HG02623 (cell line): ENCODE measurements at regions not wholly inside any gene's neighbourhood (a gene's known extent, or its start where the extent isn't known, plus 50 kb on each side); places are given as distances from the start of the nearest gene placed in this dataset.

Experiments used
- ATAC-seq: cut with Tn5 transposase; IDR thresholded peaks from one replicate; pipeline ENCODE4 v1.9.1; 2021; ENCODE audit warnings: moderate library complexity; ENCODE audit not compliant: unreplicated experiment

DNA sequence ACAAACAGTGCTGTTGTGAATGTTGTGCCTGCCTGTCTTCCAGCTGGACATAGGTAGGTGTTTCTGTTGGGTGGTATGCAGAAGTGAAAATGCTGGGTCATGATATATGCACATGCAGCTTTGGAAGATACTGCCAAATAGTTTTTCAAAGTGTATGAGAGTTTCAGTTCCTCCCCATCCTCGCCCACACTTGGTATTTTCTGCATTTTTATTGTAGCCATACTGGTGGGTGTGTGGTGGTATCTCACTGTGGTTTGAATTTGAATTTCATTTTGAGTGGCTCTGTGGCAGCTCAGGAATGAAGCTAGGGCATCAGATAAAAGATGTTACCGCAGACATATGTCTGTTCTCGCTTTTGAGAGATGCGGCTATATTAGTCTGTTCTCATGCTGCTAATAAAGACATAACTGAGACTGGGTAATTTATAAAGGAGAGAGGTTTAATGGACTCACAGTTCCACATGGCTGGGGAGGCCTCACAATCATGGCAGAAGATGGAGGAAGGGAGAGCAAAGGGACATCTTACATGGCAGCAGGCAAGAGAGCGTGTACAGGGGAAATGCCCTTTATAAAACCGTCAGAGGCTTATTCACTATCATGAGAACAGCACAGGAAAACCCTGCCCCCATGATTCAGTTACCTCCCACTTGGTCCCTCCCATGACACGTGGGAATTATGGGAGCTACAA lies 183.1 kb downstream of the CAND1 start:
- peak; percentile 59 for ATAC-seq

DNA sequence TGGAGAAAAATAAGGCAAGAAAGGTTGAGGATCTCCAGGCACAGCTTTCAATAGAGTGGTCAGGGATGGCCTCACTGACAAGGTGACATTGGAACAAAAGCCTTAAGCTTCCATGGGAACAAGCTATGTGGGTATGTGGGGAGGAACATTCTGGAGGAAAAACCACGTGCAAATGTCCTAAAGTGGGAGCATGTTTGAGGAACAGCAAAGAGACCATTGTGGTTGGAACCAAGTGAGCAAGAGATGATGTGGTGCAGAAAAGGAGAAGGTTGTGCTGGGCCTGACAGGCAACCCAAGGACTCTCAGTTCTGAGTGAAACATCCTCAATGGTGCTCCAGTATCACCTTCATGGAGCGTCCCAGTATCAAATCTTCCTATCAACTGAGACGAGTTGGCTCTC lies 184.0 kb downstream of the CAND1 start:
- no peak for ATAC-seq

DNA sequence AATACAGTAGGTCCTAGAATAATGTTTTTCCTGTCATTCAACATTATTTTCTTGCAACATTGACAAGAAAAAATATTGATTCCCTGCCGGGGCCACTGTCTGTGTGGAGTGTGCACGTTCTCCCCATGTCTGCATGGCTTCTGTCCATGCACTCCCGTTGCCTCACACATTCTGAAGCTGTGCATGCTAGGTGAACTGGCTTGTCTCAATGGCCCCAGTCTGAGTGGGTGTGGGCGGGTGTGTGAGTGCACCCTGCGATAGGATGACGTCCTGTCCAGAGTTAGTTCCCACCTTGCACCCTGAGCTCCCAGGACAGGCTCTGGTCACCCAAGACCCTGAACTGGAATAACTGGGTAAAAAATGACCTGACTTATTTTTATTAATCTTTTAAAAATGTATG lies 186.1 kb downstream of the CAND1 start:
- ATAC-seq: no peak

DNA sequence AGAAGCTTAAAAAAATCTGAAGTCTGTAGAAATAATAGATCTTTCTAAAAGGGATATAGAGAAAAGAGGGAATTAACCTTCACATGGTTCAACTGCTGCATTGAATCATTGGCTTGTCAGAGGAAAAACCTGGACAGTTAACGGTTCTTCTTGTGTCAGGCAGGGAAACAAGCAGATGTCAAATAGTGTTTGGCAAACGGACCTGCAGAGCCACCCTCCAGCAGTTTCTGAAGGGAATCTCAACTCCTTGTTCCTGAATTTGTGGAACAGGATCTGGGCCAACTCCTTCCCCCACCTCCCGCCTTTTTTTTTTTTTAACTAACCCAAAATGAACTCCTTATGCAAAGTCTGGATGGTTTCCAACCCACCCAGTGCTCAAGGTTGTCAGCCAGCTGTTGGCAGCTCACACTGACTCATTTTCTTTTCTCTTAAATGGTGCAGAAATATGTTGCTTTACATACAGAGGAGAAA lies 187.3 kb downstream of the CAND1 start:
- ATAC-seq: no peak

DNA sequence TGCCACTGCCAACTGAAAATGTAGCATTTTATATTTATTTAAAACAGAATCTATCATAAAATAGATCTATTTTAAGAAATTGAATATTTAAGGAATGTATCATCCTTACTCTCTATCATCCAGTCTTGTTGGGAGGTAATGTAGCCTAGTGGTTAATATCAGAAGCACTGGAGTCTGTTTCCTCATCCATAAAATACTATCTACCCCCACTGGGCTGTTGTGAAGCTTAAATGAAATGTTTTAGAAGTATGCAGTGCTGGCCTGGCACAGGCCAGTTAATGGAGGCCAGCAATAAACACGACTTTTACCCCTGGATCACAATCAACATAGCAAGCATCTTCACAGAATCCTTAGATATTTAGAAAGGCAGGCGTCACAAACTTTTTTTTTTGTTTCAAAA lies 188.0 kb downstream of the CAND1 start:
- ATAC-seq: no peak

DNA sequence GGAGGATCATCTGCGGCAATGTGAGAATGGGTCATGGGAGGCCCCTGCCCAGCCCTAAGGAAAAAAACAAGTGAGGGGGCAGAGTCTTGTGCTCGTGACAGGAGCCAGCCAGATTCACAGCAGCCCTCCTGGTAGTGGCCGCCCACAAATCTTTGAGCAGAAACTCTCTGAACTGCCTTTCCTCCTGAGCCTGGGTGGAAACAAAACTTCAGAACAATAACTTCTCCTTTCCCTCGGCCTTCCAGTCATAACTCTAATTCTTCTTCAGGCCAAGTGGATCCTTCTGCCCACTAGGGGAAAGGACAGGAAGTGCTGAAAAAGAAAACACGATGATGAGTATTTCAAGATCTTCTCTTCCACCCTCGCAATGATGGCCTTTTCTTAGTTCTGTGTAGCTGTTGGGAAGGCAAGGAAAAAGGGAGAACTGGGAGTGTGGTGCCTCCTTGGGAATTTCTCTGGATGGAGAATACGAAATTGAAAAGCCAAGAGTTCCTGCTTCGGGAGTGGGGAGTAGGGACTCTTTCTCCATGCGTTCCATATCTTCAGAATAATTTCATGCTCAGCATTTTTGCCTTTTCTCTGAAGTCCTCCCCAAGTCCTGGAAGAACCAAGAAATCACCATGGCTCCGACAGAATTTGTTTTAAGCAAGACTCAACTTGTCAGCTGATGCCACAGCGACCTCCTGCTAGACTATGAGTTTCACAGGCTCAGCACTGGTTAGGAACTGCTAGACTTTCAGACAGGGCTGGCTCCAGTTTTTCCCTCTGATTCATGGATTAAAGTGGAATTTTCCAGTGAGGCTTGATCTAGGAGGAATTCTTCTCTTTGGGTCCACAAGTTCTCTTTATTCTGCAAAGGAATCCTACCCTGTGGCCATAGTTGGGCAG lies 188.9 kb downstream of the CAND1 start:
- peak; percentile 61 for ATAC-seq

DNA sequence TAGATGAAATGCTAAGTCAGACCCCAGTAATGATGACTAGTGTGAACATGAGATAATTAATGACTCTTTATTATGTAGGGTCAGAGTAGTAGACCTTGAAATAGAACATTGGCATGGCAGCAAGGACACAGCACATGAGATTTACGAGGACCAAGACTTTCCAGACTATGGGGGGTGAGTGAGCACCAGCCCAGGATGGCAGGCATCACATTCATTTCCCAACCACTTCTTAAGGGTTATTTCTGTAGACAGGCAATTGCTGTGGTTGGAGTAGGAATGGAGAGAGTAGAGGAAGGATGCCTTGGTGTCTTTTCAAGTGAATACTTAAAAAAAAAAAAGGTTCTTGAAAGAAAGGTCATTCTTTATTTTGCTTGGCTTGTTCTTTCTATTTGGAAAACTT lies 189.4 kb upstream of the DYRK2 start:
- ATAC-seq: no peak

DNA sequence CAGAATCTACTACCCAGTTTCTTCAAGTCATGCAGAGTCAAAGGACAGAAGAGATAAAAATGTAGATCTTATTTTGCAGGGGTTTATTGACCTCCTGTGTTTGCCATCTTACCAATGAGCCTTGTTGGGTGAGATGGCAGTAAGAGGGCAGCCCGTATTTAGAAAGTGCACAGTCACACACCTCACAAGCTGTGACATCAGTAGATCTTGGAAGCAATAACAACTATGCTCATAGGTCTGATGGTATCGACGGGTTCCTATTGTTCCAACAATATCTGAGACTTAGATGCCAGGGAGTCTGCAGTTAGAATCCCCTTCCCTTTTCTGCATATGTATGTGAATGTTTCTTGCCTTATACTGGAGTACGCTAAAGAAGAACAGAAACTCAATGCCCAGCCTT lies 189.0 kb upstream of the DYRK2 start:
- ATAC-seq: no peak

DNA sequence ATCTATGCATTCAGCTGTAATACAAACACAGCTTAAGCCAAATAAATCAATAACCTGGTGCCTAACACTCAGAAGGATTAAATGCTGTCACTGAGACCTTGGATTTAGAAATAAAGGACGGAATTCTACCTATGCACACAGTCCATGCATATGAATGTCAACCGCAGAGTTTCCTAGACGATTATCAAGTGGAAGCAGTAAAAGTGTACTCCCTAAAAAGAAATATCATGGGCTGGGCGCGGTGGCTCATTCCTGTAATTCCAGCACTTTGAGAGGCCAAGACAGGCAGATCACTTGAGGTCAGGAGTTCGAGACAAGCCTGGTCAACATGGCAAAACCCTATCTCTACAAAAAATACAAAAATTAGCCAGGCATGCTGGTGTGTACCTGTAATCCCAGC lies 188.2 kb upstream of the DYRK2 start:
- no peak for ATAC-seq

DNA sequence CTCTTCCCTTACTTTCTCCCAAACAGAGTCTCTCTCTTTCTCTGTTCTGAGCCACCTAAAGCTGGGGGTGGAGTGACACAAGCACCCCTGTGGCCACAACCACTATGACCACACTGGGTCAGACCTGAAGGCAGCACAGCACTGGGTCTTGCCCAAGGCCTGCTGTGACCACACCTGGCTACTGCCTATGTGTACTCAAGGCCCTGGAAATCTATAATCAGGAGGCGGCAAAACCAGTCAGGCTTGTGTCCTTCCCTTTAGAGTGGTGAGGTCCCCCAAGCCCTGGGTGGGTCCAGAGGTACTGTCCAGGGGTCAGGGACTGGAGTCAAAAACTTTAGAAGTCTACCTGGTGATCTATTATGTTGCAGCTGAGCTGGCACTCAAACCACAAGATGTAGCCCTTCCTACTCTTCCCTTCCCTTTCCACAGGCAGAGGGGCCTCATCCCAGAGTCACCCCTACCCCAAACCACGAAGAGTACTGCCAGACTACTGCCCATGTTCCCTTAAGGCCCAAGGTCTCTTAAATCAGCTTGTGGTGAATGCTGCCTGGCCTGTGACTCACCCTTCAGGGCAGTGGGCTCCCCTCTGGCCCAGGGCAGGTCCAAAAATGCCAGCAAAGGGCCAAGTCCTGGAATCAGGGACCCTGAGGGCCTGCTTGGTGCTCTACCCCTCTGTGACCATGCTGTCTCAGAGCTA lies 179.8 kb upstream of the DYRK2 start:
- ATAC-seq: no peak

DNA sequence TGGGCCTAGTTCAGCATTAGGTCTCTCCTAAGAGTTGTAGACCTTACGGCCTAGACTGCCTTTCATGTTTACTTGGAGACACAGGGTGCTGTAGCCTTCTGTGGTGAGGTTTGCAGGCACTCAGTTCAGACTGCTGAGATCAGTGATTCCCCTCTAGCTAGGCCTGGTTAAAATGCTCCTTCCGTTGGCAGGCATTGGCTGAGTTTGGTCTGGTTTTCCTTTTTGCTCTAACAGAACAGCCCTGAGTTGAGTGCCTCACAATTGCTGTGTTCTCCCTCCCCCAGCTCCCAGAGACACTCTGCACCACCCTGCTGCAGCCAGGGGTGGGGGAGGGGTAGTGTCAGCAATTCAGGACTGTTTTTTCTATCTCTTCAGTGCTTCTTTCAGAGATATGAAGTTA lies 178.9 kb upstream of the DYRK2 start:
- no peak for ATAC-seq

DNA sequence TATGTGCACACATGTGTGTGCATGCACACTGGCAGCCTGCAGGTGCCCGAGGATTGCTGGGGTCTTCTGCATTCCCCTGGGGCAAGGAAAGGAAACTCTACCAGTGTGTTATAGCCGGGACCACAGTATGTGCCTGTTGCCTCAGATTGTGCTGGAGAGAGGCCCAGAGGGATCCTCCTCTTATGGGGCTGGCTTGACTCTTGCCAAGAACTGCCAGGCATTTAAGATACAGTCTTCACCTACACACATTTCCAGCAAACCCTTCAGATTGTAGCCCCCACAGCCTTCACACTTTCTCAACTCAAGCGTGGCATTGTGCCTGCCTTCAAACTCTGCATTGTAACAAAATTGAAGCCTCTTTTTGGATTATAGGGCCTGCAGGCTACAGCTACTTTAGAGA lies 176.7 kb upstream of the DYRK2 start:
- ATAC-seq: no peak

DNA sequence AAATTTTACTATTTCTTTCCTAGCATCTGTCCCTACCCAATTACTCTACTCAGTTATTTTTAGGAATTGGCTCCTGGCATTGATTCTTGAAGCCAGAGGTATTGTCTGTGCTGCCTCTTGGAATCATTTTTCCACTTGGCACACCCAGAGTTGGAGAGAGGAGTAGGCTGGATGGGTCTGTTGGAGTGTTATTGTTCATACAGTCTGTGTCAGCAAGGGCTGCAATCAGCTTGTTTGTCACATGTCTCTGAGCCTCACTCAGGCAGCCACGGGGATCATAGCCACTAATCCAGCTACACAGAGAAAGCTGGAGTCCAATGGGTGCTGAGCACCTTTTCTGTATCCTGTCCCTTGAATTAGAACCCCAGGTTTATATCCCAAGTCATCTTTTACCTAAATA lies 176.0 kb upstream of the DYRK2 start:
- no peak for ATAC-seq

DNA sequence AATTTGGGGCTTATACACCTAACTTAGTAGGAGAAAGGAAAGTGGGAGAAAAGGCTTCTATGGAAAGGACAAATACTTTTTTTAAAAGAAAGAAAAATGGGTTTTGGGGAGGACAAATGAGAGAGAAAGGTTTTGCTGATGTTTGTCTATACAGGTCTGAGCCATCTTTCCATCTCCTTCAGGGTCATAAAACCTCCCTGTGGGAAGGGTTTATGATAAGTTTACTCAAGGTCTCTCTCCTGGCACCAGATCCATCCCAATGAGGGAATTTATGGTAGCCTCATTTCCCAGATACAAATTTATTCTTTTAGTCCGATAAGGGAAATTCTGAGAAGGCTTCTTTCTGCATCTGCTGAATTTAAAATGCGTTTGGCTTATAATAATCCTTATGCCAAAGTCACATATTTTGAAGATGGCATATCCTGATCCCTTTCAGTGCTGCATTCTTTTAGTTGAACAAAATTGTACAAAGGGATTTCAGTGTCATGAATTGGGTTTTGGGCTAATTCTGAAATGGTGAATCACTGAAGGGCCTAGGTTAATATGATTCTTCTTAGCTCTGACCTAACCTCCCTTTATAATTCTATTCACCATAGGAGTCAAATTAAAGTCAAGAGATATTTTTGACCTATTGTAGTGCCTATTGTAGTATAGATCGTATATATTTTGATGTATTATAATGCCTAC lies 173.5 kb upstream of the DYRK2 start:
- ATAC-seq: no peak

DNA sequence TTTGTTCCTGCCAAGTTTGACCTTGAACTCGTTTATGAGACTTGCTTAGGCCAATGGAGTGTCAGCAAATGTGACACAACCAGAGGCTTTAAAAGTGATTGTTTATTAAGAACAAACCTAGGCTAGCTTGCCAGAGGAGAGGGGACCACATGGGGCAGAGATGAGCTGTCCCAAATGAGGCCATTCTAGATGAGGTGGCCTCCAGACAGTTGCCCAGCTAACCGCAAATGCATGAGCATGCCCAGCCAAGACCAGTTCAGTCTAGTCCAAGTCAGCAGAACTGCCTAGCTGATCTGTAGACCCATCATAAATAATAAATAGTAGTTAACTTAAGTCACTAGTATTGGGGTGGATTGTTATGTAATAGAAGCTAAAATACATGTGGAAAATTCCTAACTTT lies 172.8 kb upstream of the DYRK2 start:
- no peak for ATAC-seq

DNA sequence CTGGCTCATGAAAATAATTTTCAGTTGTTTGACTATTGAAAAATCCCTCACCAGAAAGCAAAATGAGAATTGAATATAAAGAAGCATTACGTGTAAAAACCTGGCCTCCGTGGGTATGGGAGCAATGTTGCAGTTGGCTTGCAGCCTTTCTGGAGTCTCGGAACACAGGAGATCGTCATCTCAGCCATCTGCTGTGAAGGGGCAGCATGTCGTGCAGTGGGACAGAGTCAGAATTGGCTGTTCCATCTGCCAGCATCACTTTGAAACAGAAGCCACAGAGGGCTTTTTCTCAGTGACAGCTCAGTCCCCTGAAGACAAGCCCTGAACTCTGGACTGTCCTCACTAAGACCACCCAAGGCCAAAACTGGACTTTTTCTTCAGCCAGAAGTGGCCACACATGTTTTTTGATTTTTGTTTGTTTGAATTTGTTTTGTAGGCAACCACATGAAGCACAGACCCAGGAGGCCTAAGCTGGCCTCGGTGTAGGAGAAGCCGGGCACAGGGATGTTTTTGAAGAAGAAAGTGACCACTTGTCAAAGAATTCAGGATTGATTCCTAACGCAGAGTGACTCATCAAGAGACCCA lies 170.8 kb upstream of the DYRK2 start:
- no peak for ATAC-seq

DNA sequence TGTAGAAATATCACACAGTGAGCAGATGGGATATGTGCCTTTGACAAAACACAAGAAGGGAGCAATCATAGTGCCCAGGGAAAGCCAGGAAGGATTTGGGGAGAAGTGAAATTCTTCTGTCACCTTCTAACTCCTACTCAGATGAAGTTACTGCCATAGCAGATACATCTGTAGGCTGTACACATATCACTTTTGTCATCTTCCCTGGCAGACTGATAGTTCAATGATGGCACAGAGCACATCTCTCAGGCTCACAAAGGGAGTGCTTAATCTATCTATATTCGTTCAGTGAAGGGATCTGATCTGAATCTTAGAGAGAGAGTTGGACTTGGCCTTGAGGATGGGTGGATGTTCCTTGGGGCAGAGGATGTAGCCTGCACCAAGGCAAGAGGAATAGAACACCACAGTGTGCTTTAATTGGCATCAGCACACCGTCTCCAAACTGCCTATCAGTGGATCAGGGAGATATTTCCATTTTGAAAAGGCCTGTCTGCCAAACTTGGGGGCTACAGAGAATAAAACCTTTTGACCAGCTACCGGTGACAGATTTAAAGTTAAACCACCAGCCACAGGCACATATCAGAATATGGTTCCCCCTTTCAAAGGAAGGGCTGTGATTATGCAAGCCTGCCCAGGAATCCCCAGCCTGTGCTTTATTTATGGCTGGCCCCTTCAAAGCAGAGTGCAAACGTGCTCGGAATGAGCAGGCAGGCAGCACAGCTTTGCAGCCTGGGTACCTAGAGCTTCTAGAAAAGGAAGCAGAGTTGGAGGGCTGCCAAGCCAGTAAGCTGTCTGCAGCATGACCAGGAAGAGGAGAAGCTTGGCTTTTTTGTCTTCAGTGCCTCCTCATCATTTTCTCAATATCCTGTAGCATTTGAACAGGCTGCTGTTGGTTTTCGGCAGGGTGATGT lies 165.5 kb upstream of the DYRK2 start:
- peak; percentile 61 for ATAC-seq

DNA sequence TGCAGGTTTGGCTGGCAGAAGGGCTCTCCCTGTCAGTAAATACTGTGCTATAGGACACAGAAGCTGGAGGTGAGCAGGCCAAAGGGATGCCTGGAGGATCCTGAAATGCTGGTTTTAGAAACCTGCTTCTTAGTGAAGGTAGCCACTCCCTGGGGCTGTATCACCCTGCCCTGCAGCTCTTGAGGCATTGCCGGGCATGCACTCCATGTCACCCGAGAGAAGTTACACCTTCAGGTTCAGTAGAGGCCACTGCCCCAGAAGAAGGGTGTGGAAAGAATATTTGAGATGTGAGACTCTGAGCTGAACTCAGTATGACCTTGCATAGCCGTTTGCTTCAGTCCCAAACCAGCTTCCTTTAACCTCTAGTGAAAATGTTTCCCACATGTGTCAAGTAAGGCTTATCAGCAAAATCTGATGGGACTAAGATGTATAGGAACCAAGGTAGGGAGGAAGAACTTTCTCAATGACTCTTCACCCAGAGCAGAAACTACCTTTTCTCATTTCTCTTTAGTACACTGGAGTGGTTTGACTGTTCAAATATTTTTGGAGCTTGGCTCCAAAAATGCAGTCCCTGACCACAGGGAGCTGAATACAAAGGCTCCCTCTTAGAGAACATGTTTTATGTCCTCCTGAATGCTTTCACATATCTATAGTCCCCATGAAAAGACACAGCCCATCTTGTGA lies 164.5 kb upstream of the DYRK2 start:
- ATAC-seq: peak; percentile 43

DNA sequence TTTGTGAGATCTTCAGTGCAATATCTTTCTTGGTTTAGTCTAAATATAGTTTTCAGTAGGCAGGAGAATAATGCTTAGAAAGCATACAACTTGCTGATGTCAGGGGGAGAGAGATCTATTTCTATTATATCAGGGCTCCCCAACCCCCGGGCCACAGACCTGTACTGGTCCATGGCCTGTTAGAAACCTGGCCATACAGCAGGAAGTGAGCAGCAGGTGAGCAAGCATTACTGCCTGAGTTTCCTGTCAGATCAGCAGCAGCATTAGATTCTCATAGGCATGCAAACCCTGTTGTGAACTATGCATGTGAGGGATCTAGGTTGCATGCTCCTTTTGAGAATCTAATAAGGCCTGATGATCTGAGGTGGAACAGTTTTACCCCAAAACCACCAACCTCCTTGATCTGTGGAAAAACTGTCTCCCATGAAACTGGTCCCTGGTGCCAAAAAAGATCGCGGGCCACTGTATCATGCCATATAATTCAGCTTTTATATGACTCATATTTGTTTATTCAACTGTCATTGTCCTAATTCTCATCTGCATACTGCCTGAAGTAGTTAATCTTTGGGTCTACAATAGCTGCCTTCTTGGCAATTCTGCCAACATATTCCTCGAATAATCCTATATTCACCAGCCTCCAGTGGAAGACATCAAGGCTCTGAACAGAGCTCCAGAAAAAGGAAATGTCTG lies 163.6 kb upstream of the DYRK2 start:
- ATAC-seq: no peak
